Adrenal gland (tissue), 9 donors: ENCODE measurements at regions not wholly inside any gene's neighbourhood (a gene's known extent, or its start where the extent isn't known, plus 50 kb on each side); places are given as distances from the start of the nearest gene placed in this dataset.

Experiments used
- DNase-seq, 7 donors: peaks; one replicate each; pipeline ENCODE4 v3.0.0-alpha.2; 2019 to 2020
- H3K27ac ChIP-seq, 5 donors: fragments of 200-600 bp; sonication (generic) in 4 of 5; 1 replicate in 3 of 5; 2 replicates in 2 of 5; pipeline versions ENCODE4 v1.5.1 to v1.8.0; 2016 to 2020; ENCODE audit warnings: mild to moderate bottlenecking in 1 of 5
- H3K27me3 ChIP-seq: fragments of 200-600 bp; 2 replicates; pipeline ENCODE4 v1.8.0; 2021
- H3K36me3 ChIP-seq, 2 donors: fragments of 200-600 bp; replicated peaks in 1 of 2; 1 replicate in 1 of 2; 2 replicates in 1 of 2; pipeline versions ENCODE4 v1.5.1 to v1.8.0; 2018 to 2022
- H3K4me1 ChIP-seq, 2 donors: fragments of 200-600 bp; replicated peaks in 1 of 2; 1 replicate in 1 of 2; 2 replicates in 1 of 2; pipeline versions ENCODE4 v1.5.1 to v1.8.0; 2018 to 2021
- H3K4me3 ChIP-seq, 4 donors: fragments of 200-600 bp; sonication (generic) in 3 of 4; one replicate each; pipeline ENCODE4 v1.5.1; 2016 to 2018
- H3K9me3 ChIP-seq, 3 donors: fragments of 200-600 bp; sonication (generic) in 1 of 3; replicated peaks in 1 of 3; 1 replicate in 2 of 3; 2 replicates in 1 of 3; pipeline versions ENCODE4 v1.5.1 to v1.8.0; 2016 to 2021
- CTCF ChIP-seq, 6 experiments: fragments of 450-650 bp in 4 of 6; fragments of 200-600 bp in 2 of 6; sonication (generic) in 1 of 6; IDR thresholded peaks; 1 replicate in 5 of 6; 2 replicates in 1 of 6; pipeline versions ENCODE4 v1.5.1 to v1.8.0; 2016 to 2021; ENCODE audit warnings: antibody characterized with exemption in 6 of 6, mild to moderate bottlenecking in 2 of 6, moderate library complexity in 1 of 6
- POLR2A ChIP-seq, 2 donors: fragments of 450-650 bp; IDR thresholded peaks; one replicate each; pipeline ENCODE4 v1.6.1; 2017; ENCODE audit warnings: antibody characterized with exemption in 2 of 2, mild to moderate bottlenecking in 2 of 2, moderate library complexity in 1 of 2
- WGBS, 4 donors: extraction: QIAGEN DNeasy Blood & Tissue Kit in 2 of 4; methylation state at CpG; one replicate each; pipeline versions ENCODE4 v1.1.5 to v1.1.7; 2013 to 2017; 5-methylcytosine and 5-hydroxymethylcytosine counted together
- intact Hi-C, 2 donors: fragments of 100-400 bp; cut with DNase I; formaldehyde crosslinking; loops; one replicate each; pipeline versions ENCODE4 v1.14.1 to v1.15.0; 2022 to 2023
- donor health status: healthy with polysubstance abuse.
- donor health status: Bipolar disorder and iron deficiency.
- donor health status: DM: yes; HTN: yes; CAD: no.
- donor health status: DM: no; HTN: no; CAD: no.
- donor health status: DM: no; HTN: no; CAD: no.

GRCh38 chr14:97912217-97912616, 1115.0 kb downstream of the VRK1 start:
- no peak for DNase-seq
- intact Hi-C loops = no loop called here
- 37 to 51% (median 49%) methylated on average over 6 of the region's 6 CpGs for whole genome bisulfite sequencing, 4 donors
- no peak for TF ChIP-seq CTCF (IDR thresholded peaks at IDR 0.05)
- Histone ChIP-seq H3K27me3 (no peaks in the 10 kb centered on the region), H3K4me1 (no peaks in the 10 kb centered on the region), H3K9me3 (no peaks in the 10 kb centered on the region), H3K27ac (no peak overlapping the region), H3K4me3 (no peak overlapping the region), H3K36me3 (no peaks in the 10 kb centered on the region)

GRCh38 chr14:97916100-97916499, 1118.9 kb downstream of the VRK1 start:
- no peaks in the 10 kb centered on the region for H3K4me1 ChIP-seq
- H3K36me3 ChIP-seq = no peaks in the 10 kb centered on the region
- intact Hi-C loops = no loop called here
- WGBS, 4 donors = 86 to 100% (median 91%) methylated on average over 1 of the region's 1 CpG
- TF ChIP-seq CTCF (IDR thresholded peaks at IDR 0.05) (no peak), POLR2A (IDR thresholded peaks at IDR 0.05) (no peak)
- no peaks in the 10 kb centered on the region for H3K27me3 ChIP-seq
- no peaks in the 10 kb centered on the region for H3K9me3 ChIP-seq
- no peak overlapping the region for H3K4me3 ChIP-seq
- no peak overlapping the region for H3K27ac ChIP-seq
- no peak for DNase-seq

- Histone ChIP-seq H3K4me3 (no peak overlapping the region), H3K36me3 (no peaks in the 10 kb centered on the region), H3K27me3 (no peaks in the 10 kb centered on the region), H3K4me1 (no peaks in the 10 kb centered on the region), H3K27ac (no peak overlapping the region), H3K9me3 (no peaks in the 10 kb centered on the region)
- 86 to 95% (median 90%) methylated on average over 5 of the region's 5 CpGs for WGBS, 4 donors
- no peak for TF ChIP-seq POLR2A (IDR thresholded peaks at IDR 0.05)
- no peak for TF ChIP-seq CTCF (IDR thresholded peaks at IDR 0.05)
- DNase-seq = no peak
- intact Hi-C loops = no loop called here
These were observed 1119.7 kb downstream of the VRK1 start for GRCh38 chr14:97916669-97917568.

- WGBS, 4 donors = 77 to 89% (median 87%) methylated on average over 3 to 5 of the region's 5 CpGs
- Histone ChIP-seq H3K4me3 (no peak overlapping the region), H3K9me3 (no peaks in the 10 kb centered on the region), H3K27ac (no peak overlapping the region), H3K36me3 (no peaks in the 10 kb centered on the region), H3K4me1 (no peaks in the 10 kb centered on the region), H3K27me3 (no peaks in the 10 kb centered on the region)
- DNase-seq = no peak
- no peak for TF ChIP-seq POLR2A (IDR thresholded peaks at IDR 0.05)
- TF ChIP-seq CTCF (IDR thresholded peaks at IDR 0.05) = no peak
- intact Hi-C loops = no loop called here
These were observed 1123.0 kb downstream of the VRK1 start for GRCh38 chr14:97920201-97920600.
